ENCODE measurements at regions not wholly inside any gene's neighbourhood (a gene's known extent, or its start where the extent isn't known, plus 50 kb on each side); places are given as distances from the start of the nearest gene placed in this dataset.
"Not testable (repeated sequence)": the region's sequence is repeated elsewhere in the genome, so short reads cannot be mapped to it uniquely, and the experiment has no call there.

DNA sequence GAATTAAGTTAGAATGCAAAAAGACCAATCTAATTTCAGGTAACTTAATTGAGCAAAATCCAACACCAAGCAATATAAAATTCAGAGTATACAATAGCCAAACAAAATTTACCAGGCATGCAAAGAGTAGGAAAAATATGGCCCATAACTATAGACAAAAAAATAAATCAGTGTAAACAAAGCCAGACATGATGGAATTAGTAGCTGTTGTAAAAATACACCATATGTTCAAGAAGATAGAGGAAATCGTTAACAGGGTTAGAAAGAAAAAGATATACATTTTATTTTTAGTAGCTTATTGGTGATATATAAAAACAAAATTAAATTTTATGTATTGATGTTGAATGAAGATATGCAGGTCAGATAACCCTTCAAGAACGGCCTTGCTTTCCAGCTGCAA, 621.1 kb upstream of the MIR17HG start:
- no peaks in the 10 kb centered on the region for H3K36me3 ChIP-seq (ENCODE audit: control insufficient read depth in 4 of 4, insufficient read depth in 3 of 4, low read depth in 1 of 4, low read length in 3 of 4)
- H3K4me1 ChIP-seq (ENCODE audit: control insufficient read depth in 4 of 4, insufficient read depth in 4 of 4, low read length in 3 of 4) = no peaks in the 10 kb centered on the region
- no peak overlapping the region for H3K27ac ChIP-seq (ENCODE audit: low read depth in 1 of 2, low read length in 2 of 2)
- H3K9me3 ChIP-seq (ENCODE audit: control insufficient read depth in 4 of 4, low read length in 3 of 4) = no peaks in the 10 kb centered on the region
- TF ChIP-seq GABPA (IDR thresholded peaks at IDR 0.05 in 1 of 2, conservative IDR thresholded peaks at IDR 0.05 in 1 of 2) (no peak), ZBTB33 (IDR thresholded peaks at IDR 0.05) (no peak), TAF1 (conservative IDR thresholded peaks at IDR 0.05) (no peak)
- no peak overlapping the region for H3K4me3 ChIP-seq (ENCODE audit: low read depth in 1 of 3, low read length in 3 of 3)
- 82% methylated on average over 2 of the region's 2 CpGs for WGBS
- DNase-seq (ENCODE audit: low spot score) = no peak
- H3K27me3 ChIP-seq (ENCODE audit: control insufficient read depth in 4 of 4, insufficient read depth in 4 of 4, low read length in 3 of 4) = no peaks in the 10 kb centered on the region
- H3K9ac ChIP-seq (ENCODE audit: low read depth in 1 of 2, low read length in 2 of 2) = no peak overlapping the region

DNA sequence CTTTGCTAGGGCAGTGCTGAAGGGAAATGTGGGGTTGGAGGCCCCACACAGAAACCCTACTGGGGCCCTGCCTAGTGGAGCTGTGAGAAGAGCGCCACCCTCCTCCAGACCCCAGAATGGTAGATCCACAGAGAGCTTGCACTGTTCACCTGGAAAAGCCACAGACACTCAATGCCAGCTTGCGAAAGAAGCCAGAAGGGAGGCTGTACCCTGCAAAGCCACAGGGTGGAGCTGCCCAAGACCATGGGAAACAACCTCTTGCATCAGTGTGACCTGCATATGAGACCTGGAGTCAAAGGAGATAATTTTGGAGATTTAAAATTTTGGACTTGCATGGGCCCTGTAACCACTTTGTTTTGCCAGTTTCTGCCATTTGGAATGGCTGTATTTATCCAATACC, 615.4 kb upstream of the MIR17HG start:
- H3K27me3 ChIP-seq (ENCODE audit: control insufficient read depth in 4 of 4, insufficient read depth in 4 of 4, low read length in 3 of 4) = no peaks in the 10 kb centered on the region
- H3K4me1 ChIP-seq (ENCODE audit: control insufficient read depth in 4 of 4, insufficient read depth in 4 of 4, low read length in 3 of 4) = no peaks in the 10 kb centered on the region
- 94% methylated on average over 2 of the region's 2 CpGs for WGBS
- TF ChIP-seq MAX (IDR thresholded peaks at IDR 0.05) = no peak
- no peak for TF ChIP-seq ZBTB33 (IDR thresholded peaks at IDR 0.05)
- TF ChIP-seq HNF4G (IDR thresholded peaks at IDR 0.05) = no peak
- no peak for TF ChIP-seq RAD21 (IDR thresholded peaks at IDR 0.05)
- no peak for TF ChIP-seq EGR1 (IDR thresholded peaks at IDR 0.05; ENCODE audit: low read depth in 2 of 2)
- TF ChIP-seq HNF4A (conservative IDR thresholded peaks at IDR 0.05) = no peak
- TF ChIP-seq, protein P1, sequence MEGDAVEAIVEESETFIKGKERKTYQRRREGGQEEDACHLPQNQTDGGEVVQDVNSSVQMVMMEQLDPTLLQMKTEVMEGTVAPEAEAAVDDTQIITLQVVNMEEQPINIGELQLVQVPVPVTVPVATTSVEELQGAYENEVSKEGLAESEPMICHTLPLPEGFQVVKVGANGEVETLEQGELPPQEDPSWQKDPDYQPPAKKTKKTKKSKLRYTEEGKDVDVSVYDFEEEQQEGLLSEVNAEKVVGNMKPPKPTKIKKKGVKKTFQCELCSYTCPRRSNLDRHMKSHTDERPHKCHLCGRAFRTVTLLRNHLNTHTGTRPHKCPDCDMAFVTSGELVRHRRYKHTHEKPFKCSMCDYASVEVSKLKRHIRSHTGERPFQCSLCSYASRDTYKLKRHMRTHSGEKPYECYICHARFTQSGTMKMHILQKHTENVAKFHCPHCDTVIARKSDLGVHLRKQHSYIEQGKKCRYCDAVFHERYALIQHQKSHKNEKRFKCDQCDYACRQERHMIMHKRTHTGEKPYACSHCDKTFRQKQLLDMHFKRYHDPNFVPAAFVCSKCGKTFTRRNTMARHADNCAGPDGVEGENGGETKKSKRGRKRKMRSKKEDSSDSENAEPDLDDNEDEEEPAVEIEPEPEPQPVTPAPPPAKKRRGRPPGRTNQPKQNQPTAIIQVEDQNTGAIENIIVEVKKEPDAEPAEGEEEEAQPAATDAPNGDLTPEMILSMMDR (IDR thresholded peaks at IDR 0.05; ENCODE audit: low read depth, low read length, missing input control) = no peak
- no peak for TF ChIP-seq FOXA1 (IDR thresholded peaks at IDR 0.05)
- TF ChIP-seq FOXA2 (IDR thresholded peaks at IDR 0.05) = no peak
- no peak for TF ChIP-seq SP1 (IDR thresholded peaks at IDR 0.05)
- no peak for TF ChIP-seq YY1 (IDR thresholded peaks at IDR 0.05)
- no peak for TF ChIP-seq TAF1 (conservative IDR thresholded peaks at IDR 0.05)
- no peak for TF ChIP-seq NR2F2 (IDR thresholded peaks at IDR 0.05)
- TF ChIP-seq RXRA (IDR thresholded peaks at IDR 0.05) = no peak
- TF ChIP-seq, protein P2, sequence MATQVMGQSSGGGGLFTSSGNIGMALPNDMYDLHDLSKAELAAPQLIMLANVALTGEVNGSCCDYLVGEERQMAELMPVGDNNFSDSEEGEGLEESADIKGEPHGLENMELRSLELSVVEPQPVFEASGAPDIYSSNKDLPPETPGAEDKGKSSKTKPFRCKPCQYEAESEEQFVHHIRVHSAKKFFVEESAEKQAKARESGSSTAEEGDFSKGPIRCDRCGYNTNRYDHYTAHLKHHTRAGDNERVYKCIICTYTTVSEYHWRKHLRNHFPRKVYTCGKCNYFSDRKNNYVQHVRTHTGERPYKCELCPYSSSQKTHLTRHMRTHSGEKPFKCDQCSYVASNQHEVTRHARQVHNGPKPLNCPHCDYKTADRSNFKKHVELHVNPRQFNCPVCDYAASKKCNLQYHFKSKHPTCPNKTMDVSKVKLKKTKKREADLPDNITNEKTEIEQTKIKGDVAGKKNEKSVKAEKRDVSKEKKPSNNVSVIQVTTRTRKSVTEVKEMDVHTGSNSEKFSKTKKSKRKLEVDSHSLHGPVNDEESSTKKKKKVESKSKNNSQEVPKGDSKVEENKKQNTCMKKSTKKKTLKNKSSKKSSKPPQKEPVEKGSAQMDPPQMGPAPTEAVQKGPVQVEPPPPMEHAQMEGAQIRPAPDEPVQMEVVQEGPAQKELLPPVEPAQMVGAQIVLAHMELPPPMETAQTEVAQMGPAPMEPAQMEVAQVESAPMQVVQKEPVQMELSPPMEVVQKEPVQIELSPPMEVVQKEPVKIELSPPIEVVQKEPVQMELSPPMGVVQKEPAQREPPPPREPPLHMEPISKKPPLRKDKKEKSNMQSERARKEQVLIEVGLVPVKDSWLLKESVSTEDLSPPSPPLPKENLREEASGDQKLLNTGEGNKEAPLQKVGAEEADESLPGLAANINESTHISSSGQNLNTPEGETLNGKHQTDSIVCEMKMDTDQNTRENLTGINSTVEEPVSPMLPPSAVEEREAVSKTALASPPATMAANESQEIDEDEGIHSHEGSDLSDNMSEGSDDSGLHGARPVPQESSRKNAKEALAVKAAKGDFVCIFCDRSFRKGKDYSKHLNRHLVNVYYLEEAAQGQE (IDR thresholded peaks at IDR 0.05) = no peak
- no peak for TF ChIP-seq JUND (IDR thresholded peaks at IDR 0.05)
- DNase-seq (ENCODE audit: low spot score) = no peak
- no peak overlapping the region for H3K27ac ChIP-seq (ENCODE audit: low read depth in 1 of 2, low read length in 2 of 2)
- H3K36me3 ChIP-seq (ENCODE audit: control insufficient read depth in 4 of 4, insufficient read depth in 3 of 4, low read depth in 1 of 4, low read length in 3 of 4) = no peaks in the 10 kb centered on the region
- H3K9me3 ChIP-seq (ENCODE audit: control insufficient read depth in 4 of 4, low read length in 3 of 4) = no peaks in the 10 kb centered on the region
- H3K4me3 ChIP-seq (ENCODE audit: low read depth in 1 of 3, low read length in 3 of 3) = no peak overlapping the region
- H3K9ac ChIP-seq (ENCODE audit: low read depth in 1 of 2, low read length in 2 of 2) = no peak overlapping the region

GRCh38 chr13:90734497-90734896, 613.0 kb upstream of the MIR17HG start:
- H3K4me1 ChIP-seq (ENCODE audit: control insufficient read depth in 4 of 4, insufficient read depth in 4 of 4, low read length in 3 of 4); H3K27ac ChIP-seq (ENCODE audit: low read depth in 1 of 2, low read length in 2 of 2); DNase-seq (ENCODE audit: low spot score); H3K36me3 ChIP-seq (ENCODE audit: control insufficient read depth in 4 of 4, insufficient read depth in 3 of 4, low read depth in 1 of 4, low read length in 3 of 4); H3K9ac ChIP-seq (ENCODE audit: low read depth in 1 of 2, low read length in 2 of 2); H3K27me3 ChIP-seq (ENCODE audit: control insufficient read depth in 4 of 4, insufficient read depth in 4 of 4, low read length in 3 of 4); H3K9me3 ChIP-seq (ENCODE audit: control insufficient read depth in 4 of 4, low read length in 3 of 4); H3K4me3 ChIP-seq (ENCODE audit: low read depth in 1 of 3, low read length in 3 of 3): not testable (repeated sequence)

Measured in liver (tissue), 8 donors.